GM18909 (cell line): ENCODE measurements at regions not wholly inside any gene's neighbourhood (a gene's known extent, or its start where the extent isn't known, plus 50 kb on each side); places are given as distances from the start of the nearest gene placed in this dataset.

ENCODE experiments used
- ATAC-seq: cut with Tn5 transposase; IDR thresholded peaks from one replicate; pipeline ENCODE4 v1.9.1; 2021; ENCODE audit warnings: mild to moderate bottlenecking; ENCODE audit not compliant: unreplicated experiment, poor library complexity

GRCh38 chr10:131642966-131643365 is 257.8 kb upstream of the PPP2R2D start:
- no peak for ATAC-seq

- ATAC-seq = no peak
These were observed 256.5 kb upstream of the PPP2R2D start for GRCh38 chr10:131644289-131644688.

- ATAC-seq = no peak
These were observed 255.7 kb upstream of the PPP2R2D start for GRCh38 chr10:131644864-131645658.

- no peak for ATAC-seq
These were observed 255.1 kb upstream of the PPP2R2D start for GRCh38 chr10:131645756-131646155.

- ATAC-seq = no peak
These were observed 254.0 kb upstream of the PPP2R2D start for GRCh38 chr10:131646551-131647525.

- ATAC-seq = no peak
These were observed 253.0 kb upstream of the PPP2R2D start for GRCh38 chr10:131647789-131648188.

- no peak for ATAC-seq
These were observed 252.3 kb upstream of the PPP2R2D start for GRCh38 chr10:131648386-131649020.

GRCh38 chr10:131649617-131650016 is 251.2 kb upstream of the PPP2R2D start:
- ATAC-seq = no peak

- ATAC-seq = no peak
These were observed 250.6 kb upstream of the PPP2R2D start for GRCh38 chr10:131650169-131650705.

GRCh38 chr10:131650771-131651673 is 249.8 kb upstream of the PPP2R2D start:
- ATAC-seq = no peak

- no peak for ATAC-seq
These were observed 249.0 kb upstream of the PPP2R2D start for GRCh38 chr10:131651674-131652437.

- no peak for ATAC-seq
These were observed 248.2 kb upstream of the PPP2R2D start for GRCh38 chr10:131652438-131653139.

GRCh38 chr10:131653140-131653539 is 247.7 kb upstream of the PPP2R2D start:
- ATAC-seq = no peak

GRCh38 chr10:131653554-131654470 is 247.0 kb upstream of the PPP2R2D start:
- no peak for ATAC-seq

GRCh38 chr10:131654471-131655087 is 246.2 kb upstream of the PPP2R2D start:
- ATAC-seq = no peak

GRCh38 chr10:131655101-131655849 is 245.5 kb upstream of the PPP2R2D start:
- ATAC-seq = no peak
